ENCODE measurements at regions not wholly inside any gene's neighbourhood (a gene's known extent, or its start where the extent isn't known, plus 50 kb on each side); places are given as distances from the start of the nearest gene placed in this dataset.

GRCh38 chr16:73543970-73544599 lies 496.2 kb upstream of the ZFHX3 start:
- H3K14ac ChIP-seq (ENCODE audit: insufficient read length) = no peak overlapping the region
- H3K79me1 ChIP-seq (ENCODE audit: low read depth, low read length) = no peaks in the 10 kb centered on the region
- peak overlapping the region; percentile 20 to 44; a peak in 3 of 4 replicates for H3K4me2 ChIP-seq (ENCODE audit: insufficient read depth in 1 of 2, low read depth in 2 of 2, low read length in 2 of 2)
- H4K8ac ChIP-seq (ENCODE audit: extremely low read depth, insufficient read depth, low read length) = no peak overlapping the region
- peak overlapping the region in 1 of 4 experiments; percentile 28; a peak in 1 of 8 replicates for H3K4me3 ChIP-seq (ENCODE audit: extremely low read depth in 1 of 4, insufficient read depth in 2 of 4, low read depth in 3 of 4, low read length in 4 of 4)
- no peak overlapping the region for H2AK5ac ChIP-seq (ENCODE audit: low read depth, low read length)
- H3K56ac ChIP-seq (replicated peaks; ENCODE audit: insufficient read length, low read depth, low read length) = no peak overlapping the region
- H3K4me1 ChIP-seq (replicated peaks in 1 of 4; ENCODE audit: control insufficient read depth in 3 of 4, insufficient read depth in 4 of 4, low read length in 3 of 4) = peaks cover 3 to 14% (median 13%) of the 10 kb centered on the region in 4 experiments
- H2BK15ac ChIP-seq (ENCODE audit: low read length) = no peak overlapping the region
- ChIA-PET POLR2A (ENCODE audit: partially characterized antibody) (interaction anchor here (0.6 kb wide), 1 partner anchor 9 kb away, joined by 4 read pairs; no protein-coding TSS in a partner anchor), CTCF (ENCODE audit: partially characterized antibody) (interaction anchor here (0.6 to 1.3 kb wide), 3 partner anchors 21 to 214 kb away, joined by 3 to 4 read pairs (median 3); no protein-coding TSS in a partner anchor)
- peak overlapping the region; percentile 68; the same call in 1 of the 2 replicates for H2BK12ac ChIP-seq (ENCODE audit: low read depth, low read length)
- no peaks in the 10 kb centered on the region for H3K36me3 ChIP-seq (ENCODE audit: control insufficient read depth in 2 of 4, insufficient read depth in 4 of 4, low read length in 3 of 4)
- H3K27me3 ChIP-seq (replicated peaks in 1 of 4; ENCODE audit: control insufficient read depth in 3 of 4, extremely low read depth in 1 of 4, insufficient read depth in 3 of 4, low read length in 3 of 4) = no peaks in the 10 kb centered on the region
- no peak overlapping the region for H4K5ac ChIP-seq (ENCODE audit: insufficient read length, low read depth, low read length)
- H3K9me3 ChIP-seq (ENCODE audit: insufficient read depth in 2 of 2, low read depth in 1 of 2, low read length in 1 of 2) = no peaks in the 10 kb centered on the region
- no peaks in the 10 kb centered on the region for H4K20me1 ChIP-seq (replicated peaks in 1 of 2; ENCODE audit: control insufficient read depth in 1 of 2, insufficient read depth in 2 of 2, low read length in 2 of 2)
- WGBS, 2 experiments (ENCODE audit: extremely low coverage in 1 of 2, insufficient coverage in 1 of 2, insufficient read length in 1 of 2, insufficient replicate concordance in 2 of 2, low coverage in 1 of 2, low lambda C conversion rate in 2 of 2, missing lambda C conversion rate in 1 of 2) = 58% methylated on average over 16 of the region's 20 CpGs; no CpG with 5 or more reads in 1 of the 2 experiments
- H2BK5ac ChIP-seq (ENCODE audit: low read depth, low read length) = no peak overlapping the region
- TF ChIP-seq KDM1A (IDR thresholded peaks at IDR 0.05; ENCODE audit: borderline replicate concordance, low read length) (no peak), RNF2 (IDR thresholded peaks at IDR 0.05; ENCODE audit: borderline replicate concordance, low read depth, low read length, missing control alignments, poor library complexity, severe bottlenecking) (no peak), SAP30 (IDR thresholded peaks at IDR 0.05; ENCODE audit: insufficient read depth, insufficient replicate concordance, low read length) (no peak), JUND (IDR thresholded peaks at IDR 0.05; ENCODE audit: low read length) (no peak), HDAC6 (IDR thresholded peaks at IDR 0.05; ENCODE audit: low read depth, low read length) (no peak), CHD2 (IDR thresholded peaks at IDR 0.05; ENCODE audit: low read length) (no peak)
- H3K23me2 ChIP-seq (ENCODE audit: low read depth, low read length) = no peaks in the 10 kb centered on the region; the same call in 1 of the 2 replicates
- FAIRE-seq = no peak
- no peak overlapping the region for H3K18ac ChIP-seq (ENCODE audit: extremely low read depth, low read length)
- H3K9ac ChIP-seq (replicated peaks in 1 of 4; ENCODE audit: extremely low read depth in 1 of 4, low read depth in 3 of 4, low read length in 3 of 4) = no peak overlapping the region
- H2AFZ ChIP-seq (ENCODE audit: low read length) = peak overlapping the region; percentile 91
- H4K91ac ChIP-seq (replicated peaks; ENCODE audit: insufficient read length, low read length) = no peak overlapping the region
- no peak overlapping the region for H2BK120ac ChIP-seq (replicated peaks; ENCODE audit: low read depth, low read length)
- DNase-seq (ENCODE audit: low read depth in 1 of 2, low spot score in 2 of 2) = no peak
- no peak overlapping the region for H3K23ac ChIP-seq (ENCODE audit: insufficient read length)
- no peak overlapping the region for H3K4ac ChIP-seq (replicated peaks; ENCODE audit: insufficient read length, low read depth, low read length)
- no peaks in the 10 kb centered on the region for H3K79me2 ChIP-seq (ENCODE audit: control insufficient read depth in 1 of 2, insufficient read depth in 2 of 2, low read length in 2 of 2)
- 0 out of 2 replicates have a peak overlapping the region, but pooled peaks have one; percentile 13 for H2BK20ac ChIP-seq (ENCODE audit: low read length)
- no peak overlapping the region for H3K27ac ChIP-seq (ENCODE audit: low read depth, low read length)

All from H1 (cell line).